ENCODE measurements at regions not wholly inside any gene's neighbourhood (a gene's known extent, or its start where the extent isn't known, plus 50 kb on each side); places are given as distances from the start of the nearest gene placed in this dataset.

DNA sequence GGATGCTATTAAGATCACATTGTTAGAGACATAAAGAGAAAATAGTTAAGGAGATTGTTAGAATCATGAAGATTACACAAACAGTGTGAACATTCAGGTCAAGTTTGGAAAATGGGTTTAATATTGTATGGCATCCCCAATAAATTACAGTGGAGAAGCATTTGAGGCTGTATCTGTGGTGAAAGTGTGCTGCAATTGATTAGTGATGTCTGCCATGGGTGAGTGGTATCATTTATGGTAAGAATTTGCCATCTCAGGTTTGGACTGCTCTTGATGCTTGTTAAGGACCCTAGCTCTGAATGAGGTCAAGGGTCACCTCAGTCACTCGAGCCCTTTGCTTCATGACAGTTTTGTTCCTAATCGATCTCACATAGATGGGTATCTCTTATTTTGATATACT is 265.7 kb upstream of the SRRM4 start:
- H3K9me3 ChIP-seq, result no peaks in the 10 kb centered on the region
- no peak overlapping the region for H3K4me3 ChIP-seq
- H3K27ac ChIP-seq, result no peak overlapping the region
- H3K4me1 ChIP-seq, result no peaks in the 10 kb centered on the region
- no peak for DNase-seq
- intact Hi-C loops (cut with DNase I), result no loop called here
- 72 to 78% methylated on average over 2 of the region's 2 CpGs for WGBS, 2 donors
- peaks cover 0 to 5% (median 0%) of the 10 kb centered on the region in 3 donors for H3K27me3 ChIP-seq
- TF ChIP-seq POLR2A (IDR thresholded peaks at IDR 0.05) (no peak), EP300 (IDR thresholded peaks at IDR 0.05) (no peak), POLR2AphosphoS5 (IDR thresholded peaks at IDR 0.05) (no peak)
- TF ChIP-seq, protein P1, sequence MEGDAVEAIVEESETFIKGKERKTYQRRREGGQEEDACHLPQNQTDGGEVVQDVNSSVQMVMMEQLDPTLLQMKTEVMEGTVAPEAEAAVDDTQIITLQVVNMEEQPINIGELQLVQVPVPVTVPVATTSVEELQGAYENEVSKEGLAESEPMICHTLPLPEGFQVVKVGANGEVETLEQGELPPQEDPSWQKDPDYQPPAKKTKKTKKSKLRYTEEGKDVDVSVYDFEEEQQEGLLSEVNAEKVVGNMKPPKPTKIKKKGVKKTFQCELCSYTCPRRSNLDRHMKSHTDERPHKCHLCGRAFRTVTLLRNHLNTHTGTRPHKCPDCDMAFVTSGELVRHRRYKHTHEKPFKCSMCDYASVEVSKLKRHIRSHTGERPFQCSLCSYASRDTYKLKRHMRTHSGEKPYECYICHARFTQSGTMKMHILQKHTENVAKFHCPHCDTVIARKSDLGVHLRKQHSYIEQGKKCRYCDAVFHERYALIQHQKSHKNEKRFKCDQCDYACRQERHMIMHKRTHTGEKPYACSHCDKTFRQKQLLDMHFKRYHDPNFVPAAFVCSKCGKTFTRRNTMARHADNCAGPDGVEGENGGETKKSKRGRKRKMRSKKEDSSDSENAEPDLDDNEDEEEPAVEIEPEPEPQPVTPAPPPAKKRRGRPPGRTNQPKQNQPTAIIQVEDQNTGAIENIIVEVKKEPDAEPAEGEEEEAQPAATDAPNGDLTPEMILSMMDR (IDR thresholded peaks at IDR 0.05), result no peak
- H3K36me3 ChIP-seq, result no peaks in the 10 kb centered on the region

DNA sequence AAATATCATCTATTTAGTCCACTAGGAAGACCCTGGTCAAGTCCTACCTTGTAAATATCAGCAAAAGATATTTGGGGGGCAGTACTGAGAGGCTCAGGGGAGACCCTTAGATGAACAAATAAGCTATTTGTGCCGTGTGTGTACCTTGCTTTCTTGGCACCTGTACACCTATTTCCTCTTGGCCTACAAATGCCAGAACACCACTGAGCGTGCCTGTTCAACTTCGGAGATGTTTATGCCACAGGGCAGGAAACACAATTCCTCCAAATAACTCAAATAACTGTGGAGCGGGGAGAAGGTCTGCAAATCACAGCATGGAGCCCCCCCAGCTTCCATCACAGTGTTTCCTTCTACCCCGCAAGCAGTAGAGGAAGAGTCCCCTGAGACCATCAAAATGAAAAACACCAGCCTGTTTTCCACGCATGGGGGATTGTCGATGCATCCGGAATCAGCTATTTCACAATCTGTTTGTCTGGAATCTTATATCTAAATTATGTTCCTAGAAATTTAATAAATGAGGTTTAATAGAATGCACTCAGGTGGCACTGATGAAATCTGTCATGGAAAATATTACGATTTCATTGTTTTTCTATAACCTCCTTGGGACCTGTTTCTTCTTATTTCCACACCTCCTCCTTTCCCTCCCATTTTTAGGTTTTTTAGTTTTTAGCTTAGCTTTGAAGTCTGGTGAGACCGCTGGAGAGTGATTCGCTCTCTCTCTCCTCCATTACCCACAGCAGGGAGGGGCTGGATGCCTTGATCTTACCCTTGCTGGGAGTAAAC is 254.0 kb upstream of the SRRM4 start:
- WGBS, 2 donors, result 76 to 77% methylated on average over 11 of the region's 11 CpGs

DNA sequence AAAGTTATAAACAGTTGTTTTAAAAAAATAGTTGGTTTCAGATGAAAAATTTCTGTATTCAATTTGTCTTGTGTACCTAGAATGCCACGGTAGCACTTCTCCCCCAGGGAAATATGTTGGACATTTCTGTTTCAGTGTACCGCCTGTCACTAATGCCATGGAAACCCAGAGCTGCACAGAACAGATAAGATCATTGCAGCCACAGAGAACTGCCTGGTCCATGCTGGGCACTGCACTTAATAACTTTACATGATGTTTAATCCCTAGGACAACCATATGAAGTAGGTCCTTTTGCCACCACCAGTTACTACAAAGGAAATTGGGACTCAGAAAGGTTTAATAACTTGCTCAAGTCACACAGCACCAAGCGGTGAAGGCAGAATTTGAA is 253.4 kb upstream of the SRRM4 start:
- Histone ChIP-seq H3K4me3 (no peak overlapping the region), H3K27ac (no peak overlapping the region), H3K27me3 (no peaks in the 10 kb centered on the region), H3K9me3 (peaks cover 0 to 2% (median 0%) of the 10 kb centered on the region in 4 donors), H3K4me1 (no peaks in the 10 kb centered on the region), H3K36me3 (no peaks in the 10 kb centered on the region)
- 83 to 85% methylated on average over 3 of the region's 3 CpGs for WGBS, 2 donors
- intact Hi-C loops (cut with DNase I), result no loop called here
- no peak for DNase-seq
- TF ChIP-seq, protein P1 (IDR thresholded peaks at IDR 0.05), result no peak
- TF ChIP-seq POLR2A (IDR thresholded peaks at IDR 0.05) (no peak), EP300 (IDR thresholded peaks at IDR 0.05) (no peak), POLR2AphosphoS5 (IDR thresholded peaks at IDR 0.05) (no peak)

More for the DNA sequence above, 254.0 kb upstream of the SRRM4 start:
- H3K27me3 ChIP-seq, result no peaks in the 10 kb centered on the region
- no peak for DNase-seq
- TF ChIP-seq, protein P1 (IDR thresholded peaks at IDR 0.05), result no peak
- no peak overlapping the region for H3K27ac ChIP-seq
- H3K4me1 ChIP-seq, result no peaks in the 10 kb centered on the region
- intact Hi-C loops (cut with DNase I), result no loop called here
- no peak overlapping the region for H3K4me3 ChIP-seq
- H3K36me3 ChIP-seq, result no peaks in the 10 kb centered on the region
- H3K9me3 ChIP-seq, result peaks cover 0 to 2% (median 0%) of the 10 kb centered on the region in 4 donors

DNA sequence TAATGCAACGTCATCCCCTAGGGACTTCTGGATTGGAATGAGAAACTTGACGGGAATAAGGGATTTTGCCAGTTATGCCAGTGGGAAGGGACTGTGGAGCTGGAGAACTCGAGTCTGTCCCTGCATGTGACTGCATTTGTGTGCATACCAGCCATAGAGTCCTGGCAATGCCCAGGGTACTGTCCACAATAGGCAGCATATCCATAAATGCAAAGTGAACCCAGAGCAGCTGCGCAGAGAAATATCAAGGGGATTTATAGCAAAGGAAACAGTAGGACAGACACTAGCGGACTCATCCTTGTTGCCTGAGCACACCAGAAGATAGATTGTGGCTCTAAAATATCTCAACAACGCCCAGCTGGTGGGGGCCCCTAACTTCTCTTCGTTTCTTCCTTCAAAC is 247.1 kb upstream of the SRRM4 start:
- H3K36me3 ChIP-seq, result no peaks in the 10 kb centered on the region
- WGBS, 2 donors, result 42 to 60% methylated on average over 7 of the region's 7 CpGs

DNA sequence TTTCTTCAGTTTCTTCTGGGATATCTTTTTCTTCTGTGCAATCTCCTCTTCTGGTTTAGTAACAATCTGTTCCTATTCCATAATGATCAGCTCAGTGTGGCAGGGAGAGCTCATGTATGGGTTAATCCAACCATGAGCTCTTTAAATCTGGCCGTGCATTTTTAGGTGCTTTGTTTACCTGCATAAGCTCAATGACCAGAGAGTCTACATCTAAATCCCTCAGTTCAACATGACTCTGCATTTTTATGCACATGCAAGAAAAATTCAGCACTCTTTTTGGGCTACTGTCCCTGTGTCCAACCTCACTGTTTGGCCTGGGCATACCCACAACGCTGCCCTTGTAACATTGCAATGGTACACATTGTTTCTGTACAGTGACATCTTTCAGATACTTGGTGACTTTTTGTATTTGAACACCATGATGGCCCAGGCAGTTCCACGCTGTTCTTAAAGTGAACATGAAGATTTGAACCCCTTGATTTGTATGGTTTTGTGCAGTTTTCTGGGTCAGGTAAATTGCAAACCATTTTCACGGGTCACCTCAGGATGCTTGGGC is 243.3 kb upstream of the SRRM4 start:
- H3K27me3 ChIP-seq, result no peaks in the 10 kb centered on the region
- H3K4me1 ChIP-seq, result no peaks in the 10 kb centered on the region
- no peak overlapping the region for H3K27ac ChIP-seq
- H3K36me3 ChIP-seq, result no peaks in the 10 kb centered on the region
- DNase-seq, result no peak
- TF ChIP-seq, protein P1 (IDR thresholded peaks at IDR 0.05), result no peak
- TF ChIP-seq POLR2A (IDR thresholded peaks at IDR 0.05), result no peak
- no peak for TF ChIP-seq EP300 (IDR thresholded peaks at IDR 0.05)
- TF ChIP-seq POLR2AphosphoS5 (IDR thresholded peaks at IDR 0.05), result no peak
- H3K9me3 ChIP-seq, result peaks cover 0 to 3% (median 0%) of the 10 kb centered on the region in 4 donors
- 62 to 78% methylated on average over 4 of the region's 4 CpGs for WGBS, 2 donors
- intact Hi-C loops (cut with DNase I), result no loop called here
- H3K4me3 ChIP-seq, result no peak overlapping the region

More for the DNA sequence above, 247.1 kb upstream of the SRRM4 start:
- intact Hi-C loops (cut with DNase I), result no loop called here
- TF ChIP-seq POLR2AphosphoS5 (IDR thresholded peaks at IDR 0.05) (no peak), POLR2A (IDR thresholded peaks at IDR 0.05) (no peak), EP300 (IDR thresholded peaks at IDR 0.05) (no peak)
- DNase-seq, result no peak
- Histone ChIP-seq H3K27ac (no peak overlapping the region), H3K4me3 (no peak overlapping the region), H3K27me3 (no peaks in the 10 kb centered on the region), H3K9me3 (peaks cover 0 to 3% (median 0%) of the 10 kb centered on the region in 4 donors), H3K4me1 (no peaks in the 10 kb centered on the region)

Measured in sigmoid colon (tissue), 6 donors.